ENCODE measurements at regions not wholly inside any gene's neighbourhood (a gene's known extent, or its start where the extent isn't known, plus 50 kb on each side); places are given as distances from the start of the nearest gene placed in this dataset.

GRCh38 chr2:62443886-62444285 is 62.1 kb downstream of the TMEM17 start:
- H3K4me1 Mint-ChIP-seq: no peaks in the 10 kb centered on the region
- DNase-seq (ENCODE audit: low spot score): no peak
- ATAC-seq: peak; percentile 60
- H3K27me3 Mint-ChIP-seq (ENCODE audit: low read depth): no peaks in the 10 kb centered on the region
- peaks cover 6% of the 10 kb centered on the region; the same call in 1 of the 2 replicates for H3K9me3 Mint-ChIP-seq
- no peak overlapping the region for H3K27ac Mint-ChIP-seq
- no peaks in the 10 kb centered on the region for H3K36me3 Mint-ChIP-seq
- CTCF ChIA-PET: interaction anchor here (0.6 to 2.5 kb wide), 10 partner anchors 9 to 601 kb away, joined by 3 to 16 read pairs (median 4); no protein-coding TSS in a partner anchor
- H3K4me3 Mint-ChIP-seq: no peak overlapping the region
- TF ChIP-seq GTF2I (CRISPR knock-in tag; conservative IDR thresholded peaks at IDR 0.05) (no peak), GRHL2 (CRISPR knock-in tag; IDR thresholded peaks at IDR 0.05; ENCODE audit: insufficient replicate concordance, severe bottlenecking) (no peak), HMGA2 (CRISPR knock-in tag; IDR thresholded peaks at IDR 0.05) (no peak), E2F1 (CRISPR knock-in tag; IDR thresholded peaks at IDR 0.05) (no peak), RORB (CRISPR knock-in tag; IDR thresholded peaks at IDR 0.05) (no peak), ZBTB21 (CRISPR knock-in tag; IDR thresholded peaks at IDR 0.05; ENCODE audit: borderline replicate concordance) (no peak), ERG (CRISPR knock-in tag; IDR thresholded peaks at IDR 0.05) (no peak), NFE2L1 (CRISPR knock-in tag; IDR thresholded peaks at IDR 0.05) (no peak), ZNF416 (CRISPR knock-in tag; IDR thresholded peaks at IDR 0.05) (no peak), CBFB (CRISPR knock-in tag; IDR thresholded peaks at IDR 0.05; ENCODE audit: low read depth) (no peak), PRRX2 (CRISPR knock-in tag; IDR thresholded peaks at IDR 0.05) (no peak), ZNF317 (CRISPR knock-in tag; IDR thresholded peaks at IDR 0.05; ENCODE audit: borderline replicate concordance, low read depth) (no peak)
- TF ChIP-seq, protein P1, sequence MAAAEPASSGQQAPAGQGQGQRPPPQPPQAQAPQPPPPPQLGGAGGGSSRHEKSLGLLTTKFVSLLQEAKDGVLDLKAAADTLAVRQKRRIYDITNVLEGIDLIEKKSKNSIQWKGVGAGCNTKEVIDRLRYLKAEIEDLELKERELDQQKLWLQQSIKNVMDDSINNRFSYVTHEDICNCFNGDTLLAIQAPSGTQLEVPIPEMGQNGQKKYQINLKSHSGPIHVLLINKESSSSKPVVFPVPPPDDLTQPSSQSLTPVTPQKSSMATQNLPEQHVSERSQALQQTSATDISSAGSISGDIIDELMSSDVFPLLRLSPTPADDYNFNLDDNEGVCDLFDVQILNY (CRISPR knock-in tag; IDR thresholded peaks at IDR 0.05): no peak
- TF ChIP-seq, protein P2, sequence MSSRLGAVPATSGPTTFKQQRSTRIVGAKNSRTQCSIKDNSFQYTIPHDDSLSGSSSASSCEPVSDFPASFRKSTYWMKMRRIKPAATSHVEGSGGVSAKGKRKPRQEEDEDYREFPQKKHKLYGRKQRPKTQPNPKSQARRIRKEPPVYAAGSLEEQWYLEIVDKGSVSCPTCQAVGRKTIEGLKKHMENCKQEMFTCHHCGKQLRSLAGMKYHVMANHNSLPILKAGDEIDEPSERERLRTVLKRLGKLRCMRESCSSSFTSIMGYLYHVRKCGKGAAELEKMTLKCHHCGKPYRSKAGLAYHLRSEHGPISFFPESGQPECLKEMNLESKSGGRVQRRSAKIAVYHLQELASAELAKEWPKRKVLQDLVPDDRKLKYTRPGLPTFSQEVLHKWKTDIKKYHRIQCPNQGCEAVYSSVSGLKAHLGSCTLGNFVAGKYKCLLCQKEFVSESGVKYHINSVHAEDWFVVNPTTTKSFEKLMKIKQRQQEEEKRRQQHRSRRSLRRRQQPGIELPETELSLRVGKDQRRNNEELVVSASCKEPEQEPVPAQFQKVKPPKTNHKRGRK (CRISPR knock-in tag; IDR thresholded peaks at IDR 0.05; ENCODE audit: borderline replicate concordance): no peak
- TF ChIP-seq, protein P3, sequence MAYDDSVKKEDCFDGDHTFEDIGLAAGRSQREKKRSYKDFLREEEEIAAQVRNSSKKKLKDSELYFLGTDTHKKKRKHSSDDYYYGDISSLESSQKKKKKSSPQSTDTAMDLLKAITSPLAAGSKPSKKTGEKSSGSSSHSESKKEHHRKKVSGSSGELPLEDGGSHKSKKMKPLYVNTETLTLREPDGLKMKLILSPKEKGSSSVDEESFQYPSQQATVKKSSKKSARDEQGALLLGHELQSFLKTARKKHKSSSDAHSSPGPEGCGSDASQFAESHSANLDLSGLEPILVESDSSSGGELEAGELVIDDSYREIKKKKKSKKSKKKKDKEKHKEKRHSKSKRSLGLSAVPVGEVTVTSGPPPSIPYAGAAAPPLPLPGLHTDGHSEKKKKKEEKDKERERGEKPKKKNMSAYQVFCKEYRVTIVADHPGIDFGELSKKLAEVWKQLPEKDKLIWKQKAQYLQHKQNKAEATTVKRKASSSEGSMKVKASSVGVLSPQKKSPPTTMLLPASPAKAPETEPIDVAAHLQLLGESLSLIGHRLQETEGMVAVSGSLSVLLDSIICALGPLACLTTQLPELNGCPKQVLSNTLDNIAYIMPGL (CRISPR knock-in tag; IDR thresholded peaks at IDR 0.05): no peak
- POLR2A ChIA-PET: no interaction called here

- no peak overlapping the region for H3K4me3 Mint-ChIP-seq
- DNase-seq (ENCODE audit: low spot score) (no peak), ATAC-seq (no peak)
- peaks cover 6% of the 10 kb centered on the region; the same call in 1 of the 2 replicates for H3K9me3 Mint-ChIP-seq
- ChIA-PET POLR2A (no interaction called here), CTCF (interaction anchor here (0.6 to 2.5 kb wide), 9 partner anchors 10 to 601 kb away, joined by 3 to 16 read pairs (median 4); no protein-coding TSS in a partner anchor)
- H3K27ac Mint-ChIP-seq: no peak overlapping the region
- no peaks in the 10 kb centered on the region for H3K4me1 Mint-ChIP-seq
- no peaks in the 10 kb centered on the region for H3K27me3 Mint-ChIP-seq (ENCODE audit: low read depth)
- no peaks in the 10 kb centered on the region for H3K36me3 Mint-ChIP-seq
- TF ChIP-seq JAZF1 (CRISPR knock-in tag; IDR thresholded peaks at IDR 0.05): no peak
- no peak for TF ChIP-seq SOX15 (CRISPR knock-in tag; IDR thresholded peaks at IDR 0.05)
- TF ChIP-seq, protein P4, sequence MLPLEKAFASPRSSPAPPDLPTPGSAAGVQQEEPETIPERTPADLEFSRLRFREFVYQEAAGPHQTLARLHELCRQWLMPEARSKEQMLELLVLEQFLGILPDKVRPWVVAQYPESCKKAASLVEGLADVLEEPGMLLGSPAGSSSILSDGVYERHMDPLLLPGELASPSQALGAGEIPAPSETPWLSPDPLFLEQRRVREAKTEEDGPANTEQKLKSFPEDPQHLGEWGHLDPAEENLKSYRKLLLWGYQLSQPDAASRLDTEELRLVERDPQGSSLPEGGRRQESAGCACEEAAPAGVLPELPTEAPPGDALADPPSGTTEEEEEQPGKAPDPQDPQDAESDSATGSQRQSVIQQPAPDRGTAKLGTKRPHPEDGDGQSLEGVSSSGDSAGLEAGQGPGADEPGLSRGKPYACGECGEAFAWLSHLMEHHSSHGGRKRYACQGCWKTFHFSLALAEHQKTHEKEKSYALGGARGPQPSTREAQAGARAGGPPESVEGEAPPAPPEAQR (CRISPR knock-in tag; IDR thresholded peaks at IDR 0.05): no peak
- no peak for TF ChIP-seq MXD4 (CRISPR knock-in tag; IDR thresholded peaks at IDR 0.05; ENCODE audit: borderline replicate concordance)
- TF ChIP-seq, protein P5, sequence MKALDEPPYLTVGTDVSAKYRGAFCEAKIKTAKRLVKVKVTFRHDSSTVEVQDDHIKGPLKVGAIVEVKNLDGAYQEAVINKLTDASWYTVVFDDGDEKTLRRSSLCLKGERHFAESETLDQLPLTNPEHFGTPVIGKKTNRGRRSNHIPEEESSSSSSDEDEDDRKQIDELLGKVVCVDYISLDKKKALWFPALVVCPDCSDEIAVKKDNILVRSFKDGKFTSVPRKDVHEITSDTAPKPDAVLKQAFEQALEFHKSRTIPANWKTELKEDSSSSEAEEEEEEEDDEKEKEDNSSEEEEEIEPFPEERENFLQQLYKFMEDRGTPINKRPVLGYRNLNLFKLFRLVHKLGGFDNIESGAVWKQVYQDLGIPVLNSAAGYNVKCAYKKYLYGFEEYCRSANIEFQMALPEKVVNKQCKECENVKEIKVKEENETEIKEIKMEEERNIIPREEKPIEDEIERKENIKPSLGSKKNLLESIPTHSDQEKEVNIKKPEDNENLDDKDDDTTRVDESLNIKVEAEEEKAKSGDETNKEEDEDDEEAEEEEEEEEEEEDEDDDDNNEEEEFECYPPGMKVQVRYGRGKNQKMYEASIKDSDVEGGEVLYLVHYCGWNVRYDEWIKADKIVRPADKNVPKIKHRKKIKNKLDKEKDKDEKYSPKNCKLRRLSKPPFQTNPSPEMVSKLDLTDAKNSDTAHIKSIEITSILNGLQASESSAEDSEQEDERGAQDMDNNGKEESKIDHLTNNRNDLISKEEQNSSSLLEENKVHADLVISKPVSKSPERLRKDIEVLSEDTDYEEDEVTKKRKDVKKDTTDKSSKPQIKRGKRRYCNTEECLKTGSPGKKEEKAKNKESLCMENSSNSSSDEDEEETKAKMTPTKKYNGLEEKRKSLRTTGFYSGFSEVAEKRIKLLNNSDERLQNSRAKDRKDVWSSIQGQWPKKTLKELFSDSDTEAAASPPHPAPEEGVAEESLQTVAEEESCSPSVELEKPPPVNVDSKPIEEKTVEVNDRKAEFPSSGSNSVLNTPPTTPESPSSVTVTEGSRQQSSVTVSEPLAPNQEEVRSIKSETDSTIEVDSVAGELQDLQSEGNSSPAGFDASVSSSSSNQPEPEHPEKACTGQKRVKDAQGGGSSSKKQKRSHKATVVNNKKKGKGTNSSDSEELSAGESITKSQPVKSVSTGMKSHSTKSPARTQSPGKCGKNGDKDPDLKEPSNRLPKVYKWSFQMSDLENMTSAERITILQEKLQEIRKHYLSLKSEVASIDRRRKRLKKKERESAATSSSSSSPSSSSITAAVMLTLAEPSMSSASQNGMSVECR (CRISPR knock-in tag; IDR thresholded peaks at IDR 0.05; ENCODE audit: borderline replicate concordance): no peak
- TF ChIP-seq TEAD4 (CRISPR knock-in tag; IDR thresholded peaks at IDR 0.05): no peak
These were observed 62.5 kb downstream of the TMEM17 start for GRCh38 chr2:62443471-62443870.

Measured in WTC11 (cell line).